Tibial artery (tissue), 4 donors: ENCODE measurements at regions not wholly inside any gene's neighbourhood (a gene's known extent, or its start where the extent isn't known, plus 50 kb on each side); places are given as distances from the start of the nearest gene placed in this dataset.

Source experiments
- DNase-seq, 2 donors: peaks; one replicate each; pipeline ENCODE4 v3.0.0-alpha.2; 2019
- H3K27ac ChIP-seq, 2 donors: fragments of 200-600 bp; sonication (generic) in 1 of 2; 1 replicate in 1 of 2; 2 replicates in 1 of 2; pipeline ENCODE4 v1.5.1; 2018 to 2019; ENCODE audit warnings: mild to moderate bottlenecking in 1 of 2
- H3K27me3 ChIP-seq, 2 donors: fragments of 200-600 bp; sonication (generic) in 1 of 2; one replicate each; pipeline versions ENCODE4 v1.5.1 to v1.6.0; 2016 to 2019
- H3K36me3 ChIP-seq, 3 donors: fragments of 200-600 bp; sonication (generic) in 2 of 3; one replicate each; pipeline ENCODE4 v1.5.1; 2016 to 2019; ENCODE audit warnings: mild to moderate bottlenecking in 2 of 3
- H3K4me1 ChIP-seq, 4 donors: fragments of 200-600 bp; sonication (generic) in 2 of 4; 1 replicate in 3 of 4; 2 replicates in 1 of 4; pipeline ENCODE4 v1.5.1; 2016 to 2019
- H3K4me3 ChIP-seq, 2 donors: fragments of 200-600 bp; sonication (generic) in 1 of 2; 1 replicate in 1 of 2; 2 replicates in 1 of 2; pipeline ENCODE4 v1.5.1; 2018 to 2019; ENCODE audit warnings: mild to moderate bottlenecking in 2 of 2
- H3K9me3 ChIP-seq, 3 donors: fragments of 200-600 bp; sonication (generic) in 1 of 3; one replicate each; pipeline ENCODE4 v1.5.1; 2016 to 2019
- intact Hi-C: fragments of 100-400 bp; cut with DNase I; formaldehyde crosslinking; loops from one replicate; pipeline ENCODE4 v1.15.0; 2023; ENCODE audit warnings: low total_unique reads
- TF ChIP-seq, protein P1 (sequence below), 2 experiments: fragments of 200-600 bp in 1 of 2; fragments of 450-650 bp in 1 of 2; IDR thresholded peaks; one replicate each; pipeline ENCODE4 v1.5.1; 2017 to 2019; ENCODE audit warnings: antibody characterized with exemption in 2 of 2, mild to moderate bottlenecking in 1 of 2, moderate library complexity in 1 of 2

DNA sequence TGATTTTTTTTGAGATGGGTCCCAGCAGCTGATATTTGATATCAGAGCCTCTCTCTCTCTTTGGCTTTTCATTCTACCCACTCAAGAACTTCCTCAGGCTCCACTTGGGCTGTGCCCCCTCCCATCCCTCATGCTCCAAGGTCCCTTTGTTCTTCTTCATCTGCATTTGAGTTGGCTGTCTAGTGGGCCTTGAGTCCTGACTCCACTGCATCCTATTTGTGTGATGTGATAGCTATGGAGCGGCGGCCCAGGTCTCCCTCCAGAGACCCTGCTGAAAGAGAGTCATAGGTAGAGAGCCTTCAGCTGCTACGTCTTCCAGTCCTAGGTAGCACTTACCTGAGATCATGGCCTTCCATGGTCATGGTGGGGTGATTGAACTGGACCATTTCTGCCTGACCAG lies 123.1 kb upstream of the VRK1 start:
- H3K9me3 ChIP-seq: no peaks in the 10 kb centered on the region
- DNase-seq: no peak
- H3K4me3 ChIP-seq: no peak overlapping the region
- TF ChIP-seq, protein P1, sequence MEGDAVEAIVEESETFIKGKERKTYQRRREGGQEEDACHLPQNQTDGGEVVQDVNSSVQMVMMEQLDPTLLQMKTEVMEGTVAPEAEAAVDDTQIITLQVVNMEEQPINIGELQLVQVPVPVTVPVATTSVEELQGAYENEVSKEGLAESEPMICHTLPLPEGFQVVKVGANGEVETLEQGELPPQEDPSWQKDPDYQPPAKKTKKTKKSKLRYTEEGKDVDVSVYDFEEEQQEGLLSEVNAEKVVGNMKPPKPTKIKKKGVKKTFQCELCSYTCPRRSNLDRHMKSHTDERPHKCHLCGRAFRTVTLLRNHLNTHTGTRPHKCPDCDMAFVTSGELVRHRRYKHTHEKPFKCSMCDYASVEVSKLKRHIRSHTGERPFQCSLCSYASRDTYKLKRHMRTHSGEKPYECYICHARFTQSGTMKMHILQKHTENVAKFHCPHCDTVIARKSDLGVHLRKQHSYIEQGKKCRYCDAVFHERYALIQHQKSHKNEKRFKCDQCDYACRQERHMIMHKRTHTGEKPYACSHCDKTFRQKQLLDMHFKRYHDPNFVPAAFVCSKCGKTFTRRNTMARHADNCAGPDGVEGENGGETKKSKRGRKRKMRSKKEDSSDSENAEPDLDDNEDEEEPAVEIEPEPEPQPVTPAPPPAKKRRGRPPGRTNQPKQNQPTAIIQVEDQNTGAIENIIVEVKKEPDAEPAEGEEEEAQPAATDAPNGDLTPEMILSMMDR (IDR thresholded peaks at IDR 0.05): no peak
- intact Hi-C loops: no loop called here
- no peak overlapping the region for H3K27ac ChIP-seq
- H3K4me1 ChIP-seq: no peaks in the 10 kb centered on the region
- no peaks in the 10 kb centered on the region for H3K36me3 ChIP-seq
- H3K27me3 ChIP-seq: peaks cover 0 to 2% of the 10 kb centered on the region in 2 donors

DNA sequence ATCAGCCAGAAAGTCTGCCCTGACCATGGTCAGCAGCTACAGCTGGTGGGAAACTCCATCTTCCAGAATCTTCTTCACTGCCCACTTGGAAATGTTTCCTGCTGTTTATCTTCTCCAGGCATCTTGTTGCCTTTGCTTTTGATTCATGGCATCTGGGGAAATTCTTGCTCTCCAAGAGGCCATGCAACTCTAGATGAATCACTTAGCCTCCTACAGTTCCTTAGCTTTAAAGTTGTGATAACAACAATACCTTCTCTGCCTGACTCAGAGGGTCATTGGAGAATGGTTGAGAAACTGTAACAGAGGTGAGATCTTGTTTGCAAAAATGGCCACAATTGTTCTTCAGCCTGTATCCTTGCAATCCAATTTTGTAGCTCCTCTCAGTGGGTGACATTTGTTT lies 121.0 kb upstream of the VRK1 start:
- Histone ChIP-seq H3K9me3 (no peaks in the 10 kb centered on the region), H3K27ac (no peak overlapping the region), H3K27me3 (peaks cover 0 to 2% of the 10 kb centered on the region in 2 donors), H3K36me3 (no peaks in the 10 kb centered on the region), H3K4me1 (no peaks in the 10 kb centered on the region), H3K4me3 (no peak overlapping the region)
- intact Hi-C loops: no loop called here
- DNase-seq: no peak
- TF ChIP-seq, protein P1 (IDR thresholded peaks at IDR 0.05): no peak

DNA sequence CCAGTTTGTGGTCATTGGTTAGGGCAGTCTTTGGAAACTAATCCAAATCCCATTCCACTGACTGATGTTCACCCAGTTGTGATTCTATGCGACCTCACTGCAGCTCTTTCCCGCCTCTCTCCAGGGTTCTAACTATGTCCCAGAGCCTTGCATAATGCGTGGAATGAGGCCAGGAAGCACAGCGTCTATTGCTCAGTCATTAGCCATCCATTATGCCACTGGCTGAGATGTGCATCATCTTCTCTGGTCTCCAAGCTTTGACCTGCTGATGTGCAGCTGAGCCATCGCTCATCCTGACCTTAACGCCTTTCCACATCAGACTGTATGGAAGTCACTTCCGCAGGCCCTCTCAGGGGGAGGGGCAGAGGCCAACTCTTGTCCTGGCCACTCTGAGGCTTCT lies 115.4 kb upstream of the VRK1 start:
- intact Hi-C loops: no loop called here

DNA sequence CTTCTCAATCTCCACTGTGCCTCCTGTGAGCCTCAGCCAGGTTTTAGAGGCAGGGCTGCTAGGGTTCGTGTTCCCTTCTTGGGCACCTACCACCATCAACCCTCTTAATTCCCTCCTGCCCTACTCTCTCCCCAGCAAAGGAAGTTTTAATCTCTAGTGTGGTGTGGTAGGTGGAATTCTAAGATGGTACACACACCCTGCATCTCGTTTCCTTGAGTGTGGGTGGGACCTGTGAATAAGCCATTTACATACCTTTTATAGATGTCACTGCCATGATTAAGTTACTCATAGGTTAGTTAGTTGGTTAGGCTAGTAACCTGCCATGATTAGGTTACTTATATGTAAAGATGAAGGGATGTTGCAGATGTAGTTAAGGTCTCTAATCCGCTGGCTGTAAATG lies 114.8 kb upstream of the VRK1 start:
- Histone ChIP-seq H3K4me3 (no peak overlapping the region), H3K9me3 (no peaks in the 10 kb centered on the region), H3K4me1 (no peaks in the 10 kb centered on the region), H3K36me3 (no peaks in the 10 kb centered on the region), H3K27me3 (no peaks in the 10 kb centered on the region), H3K27ac (no peak overlapping the region)
- intact Hi-C loops: no loop called here
- DNase-seq: no peak
- TF ChIP-seq, protein P1 (IDR thresholded peaks at IDR 0.05): no peak

More for the DNA sequence above, 115.4 kb upstream of the VRK1 start:
- no peaks in the 10 kb centered on the region for H3K27me3 ChIP-seq
- H3K36me3 ChIP-seq: no peaks in the 10 kb centered on the region
- no peaks in the 10 kb centered on the region for H3K9me3 ChIP-seq
- H3K27ac ChIP-seq: no peak overlapping the region
- no peak overlapping the region for H3K4me3 ChIP-seq
- TF ChIP-seq, protein P1 (IDR thresholded peaks at IDR 0.05): no peak
- DNase-seq: no peak
- H3K4me1 ChIP-seq: no peaks in the 10 kb centered on the region

DNA sequence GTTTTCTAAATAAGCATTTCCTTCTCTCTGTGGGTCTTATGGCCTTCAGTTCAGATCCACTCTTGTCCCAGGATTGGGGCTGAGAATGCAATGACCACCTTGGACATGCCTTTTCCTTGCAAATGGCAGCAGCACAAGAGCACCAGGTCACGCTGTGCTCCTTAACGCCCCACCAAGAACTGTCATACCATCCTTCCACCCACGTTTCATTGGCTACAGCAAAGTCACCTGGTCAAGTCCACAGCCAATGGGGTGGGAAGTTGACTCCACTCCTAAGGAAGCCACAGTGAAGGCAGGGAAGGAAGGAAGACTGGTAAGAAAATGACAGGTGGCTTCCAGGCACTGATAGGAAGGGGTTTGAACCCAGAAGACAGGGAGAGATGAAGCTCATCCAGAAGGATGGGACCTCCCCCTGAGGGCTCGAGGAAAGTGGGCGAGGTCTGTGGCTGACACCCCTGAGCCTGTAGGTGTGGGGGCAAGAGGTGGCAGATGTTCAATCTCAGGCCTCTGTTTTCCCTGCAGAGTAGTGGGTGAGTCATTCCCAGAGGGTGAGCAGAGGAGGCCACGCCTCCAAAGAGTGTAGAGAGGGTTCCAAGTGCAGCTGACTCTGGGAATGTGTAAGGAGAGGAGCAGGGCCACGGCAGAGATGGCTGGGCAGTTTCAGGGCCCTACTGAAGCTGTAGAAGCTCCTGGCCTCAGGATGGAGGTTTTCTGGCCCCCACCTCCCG lies 113.5 kb upstream of the VRK1 start:
- Histone ChIP-seq H3K4me1 (no peaks in the 10 kb centered on the region), H3K9me3 (no peaks in the 10 kb centered on the region), H3K4me3 (no peak overlapping the region), H3K27ac (no peak overlapping the region), H3K36me3 (no peaks in the 10 kb centered on the region), H3K27me3 (no peaks in the 10 kb centered on the region)
- intact Hi-C loops: no loop called here
- no peak for DNase-seq
- TF ChIP-seq, protein P1 (IDR thresholded peaks at IDR 0.05): no peak
